ENCODE measurements at regions not wholly inside any gene's neighbourhood (a gene's known extent, or its start where the extent isn't known, plus 50 kb on each side); places are given as distances from the start of the nearest gene placed in this dataset.
A peak's percentile ranks its signal among the peaks of the same experiment; 100 is the strongest.
"Not testable (repeated sequence)": the region's sequence is repeated elsewhere in the genome, so short reads cannot be mapped to it uniquely, and the experiment has no call there.

DNA sequence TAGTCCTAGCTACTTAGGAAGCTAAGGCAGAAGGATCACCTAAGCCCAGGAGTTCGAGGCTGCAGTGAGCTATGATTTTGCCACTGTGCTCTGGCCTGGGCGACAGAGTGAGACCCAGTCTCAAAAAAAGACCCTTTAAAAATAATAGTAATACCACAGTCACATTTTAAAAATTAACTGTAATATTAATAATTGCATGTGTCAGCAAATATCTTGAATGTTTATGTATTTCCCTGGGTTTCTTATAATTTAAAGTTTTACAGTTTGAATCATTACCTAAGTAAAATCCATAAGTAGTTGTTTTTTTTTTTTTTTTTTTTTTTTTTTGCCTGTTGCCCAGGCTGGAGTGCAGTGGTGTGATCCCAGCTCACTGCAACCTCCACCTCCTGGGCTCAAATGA, 69.2 kb downstream of the LYZL2 start:
- no peak for DNase-seq

DNA sequence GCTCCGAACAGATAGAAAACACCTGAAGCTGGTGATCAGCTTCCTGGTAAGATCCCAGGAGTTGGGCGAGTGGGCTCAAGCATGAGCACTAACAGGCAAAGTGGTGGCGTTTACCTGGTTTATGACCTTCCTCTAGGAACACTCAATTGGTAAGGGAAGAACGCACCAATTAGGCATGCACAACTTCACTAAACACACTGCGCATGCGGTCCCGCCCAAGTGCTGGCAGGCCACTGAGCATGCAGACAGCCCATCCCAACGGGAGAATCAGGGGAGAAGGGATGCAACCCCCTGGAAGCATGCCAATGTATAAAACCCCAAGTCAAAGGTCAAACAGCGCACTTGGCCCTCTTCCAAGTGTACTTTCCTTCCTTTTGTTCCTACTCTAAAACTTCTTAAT, 70.4 kb downstream of the LYZL2 start:
- DNase-seq = no peak

DNA sequence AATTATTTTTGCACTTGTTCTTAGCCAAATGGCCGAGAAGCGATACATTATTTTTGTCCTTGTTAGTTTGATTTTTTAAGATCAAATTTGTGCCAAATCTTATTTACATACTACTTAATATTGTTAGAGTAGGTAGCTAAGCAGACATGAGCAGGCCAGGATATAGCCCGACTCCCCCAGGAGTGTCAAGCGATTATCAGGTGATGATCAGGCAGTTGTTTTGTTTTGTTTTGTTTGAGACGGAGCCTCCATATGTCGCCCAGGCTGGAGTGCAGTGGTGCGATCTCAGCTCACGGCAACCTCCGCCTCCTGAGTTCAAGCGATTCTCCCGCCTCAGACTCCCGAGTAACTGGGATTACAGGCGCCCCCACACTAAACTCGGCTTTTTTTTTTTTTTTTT, 71.1 kb downstream of the LYZL2 start:
- no peak for DNase-seq

DNA sequence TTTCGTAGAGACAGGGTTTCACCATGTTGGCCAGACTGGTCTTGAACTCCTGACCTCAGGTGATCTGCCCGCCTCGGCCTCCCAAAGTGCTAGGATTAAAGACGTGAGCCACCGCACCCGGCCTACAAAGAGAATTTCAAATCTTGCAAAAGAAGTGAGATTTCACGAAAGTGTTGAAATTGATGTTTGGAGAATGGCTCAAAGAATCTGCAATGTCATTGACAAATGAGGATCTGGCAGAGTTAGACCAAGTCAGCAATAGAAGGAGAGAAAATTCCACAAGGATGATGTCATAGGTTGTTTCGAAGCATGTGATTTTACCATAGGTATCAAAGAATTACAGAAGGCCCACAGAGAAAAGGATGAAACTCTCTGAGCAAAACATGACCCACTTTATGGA, 71.7 kb downstream of the LYZL2 start:
- no peak for DNase-seq

DNA sequence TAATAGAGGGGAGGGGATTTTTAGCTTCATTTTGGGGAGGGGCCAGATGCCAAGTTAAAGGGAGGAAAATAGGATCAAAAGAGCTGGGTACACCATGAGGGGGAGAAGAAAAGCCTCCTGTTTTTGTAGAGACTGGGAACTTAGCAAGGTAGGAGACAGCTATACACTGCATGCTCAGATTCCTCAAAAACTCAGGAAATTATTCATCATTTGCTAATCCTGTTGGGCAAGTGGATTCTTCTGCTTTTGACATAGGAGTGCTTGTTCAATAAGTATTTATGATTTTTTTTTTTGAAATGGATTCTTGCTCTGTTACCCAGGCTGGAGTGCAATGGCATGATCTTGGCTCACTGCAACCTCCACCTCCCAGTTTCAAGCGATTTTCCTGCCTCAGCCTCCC, 73.4 kb downstream of the LYZL2 start:
- no peak for DNase-seq

DNA sequence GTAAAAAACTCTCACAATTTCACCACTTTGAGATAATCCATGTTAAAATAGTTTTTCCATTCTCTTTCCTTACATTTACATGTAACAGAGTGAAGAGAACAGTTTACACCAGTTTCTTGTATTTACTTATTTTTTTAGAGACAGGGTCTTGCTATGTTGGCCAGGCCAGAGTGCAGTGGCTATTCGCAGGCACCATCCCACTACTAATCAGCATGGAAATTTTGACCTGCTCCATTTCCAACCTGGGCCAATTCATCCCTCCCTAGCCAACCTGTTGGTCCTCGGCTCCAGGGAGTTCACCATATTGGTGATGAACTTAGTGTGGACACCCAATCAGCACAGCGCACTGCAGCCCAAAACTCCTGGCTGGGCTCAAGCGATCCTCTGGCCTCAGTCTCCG, 74.1 kb downstream of the LYZL2 start:
- DNase-seq = no peak

DNA sequence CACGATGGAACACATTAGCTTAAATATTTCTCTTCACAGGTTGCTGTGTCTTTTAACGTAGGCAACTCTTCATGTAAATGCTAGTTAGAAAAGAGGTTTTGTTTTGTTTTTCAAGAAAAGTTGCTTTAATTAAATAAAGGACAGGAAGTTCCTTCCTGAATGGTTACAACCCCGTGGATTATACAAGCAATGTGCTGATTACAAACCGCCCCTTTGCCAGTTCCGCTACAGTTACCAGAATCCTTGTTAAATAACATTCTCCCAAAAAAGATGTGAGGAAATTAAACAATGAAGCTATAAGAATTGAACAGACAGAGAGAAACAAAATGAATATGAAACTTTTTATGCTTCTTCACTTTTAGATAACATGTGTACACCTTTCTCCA, 75.1 kb downstream of the LYZL2 start:
- no peak for DNase-seq

DNA sequence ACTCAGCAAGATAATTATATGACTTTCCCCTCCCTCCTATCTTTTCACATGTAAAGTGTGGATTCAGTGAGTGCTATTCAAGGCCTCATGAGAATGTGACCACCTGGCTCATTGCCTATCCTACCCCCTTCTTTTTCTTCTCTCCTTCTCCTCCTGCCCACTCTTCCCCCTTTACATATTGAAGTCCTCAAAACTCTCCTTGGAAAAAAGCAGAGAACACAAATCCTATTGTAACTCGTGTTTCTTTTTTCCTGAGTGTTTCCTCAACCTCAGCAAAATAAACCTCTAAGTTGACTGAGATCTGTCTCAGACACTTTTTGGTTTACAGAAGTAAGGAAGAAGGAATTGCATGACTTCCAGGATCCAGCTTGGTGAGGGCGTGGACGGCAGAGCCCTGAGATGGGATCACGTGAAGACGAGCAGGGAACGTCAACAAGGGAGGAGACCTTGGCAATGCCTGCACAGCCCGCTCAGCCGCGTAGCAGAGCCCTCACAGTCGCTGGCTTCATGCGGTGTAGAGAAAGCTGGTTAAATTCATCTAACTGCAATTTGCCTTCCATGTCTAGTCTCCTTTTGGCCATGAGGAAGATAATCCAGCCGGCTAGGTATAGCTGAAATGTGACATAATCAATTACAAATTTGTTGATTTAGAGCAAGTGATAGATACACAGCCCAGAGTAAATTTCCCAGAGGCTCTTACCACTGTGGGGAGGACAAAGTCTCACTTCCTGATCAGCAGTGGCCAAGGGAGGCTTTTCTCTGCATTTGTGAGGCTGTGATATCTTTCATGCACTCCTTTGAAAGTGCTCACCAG, 75.7 kb downstream of the LYZL2 start:
- peak in 1 of 2 experiments; percentile 30 for DNase-seq

DNA sequence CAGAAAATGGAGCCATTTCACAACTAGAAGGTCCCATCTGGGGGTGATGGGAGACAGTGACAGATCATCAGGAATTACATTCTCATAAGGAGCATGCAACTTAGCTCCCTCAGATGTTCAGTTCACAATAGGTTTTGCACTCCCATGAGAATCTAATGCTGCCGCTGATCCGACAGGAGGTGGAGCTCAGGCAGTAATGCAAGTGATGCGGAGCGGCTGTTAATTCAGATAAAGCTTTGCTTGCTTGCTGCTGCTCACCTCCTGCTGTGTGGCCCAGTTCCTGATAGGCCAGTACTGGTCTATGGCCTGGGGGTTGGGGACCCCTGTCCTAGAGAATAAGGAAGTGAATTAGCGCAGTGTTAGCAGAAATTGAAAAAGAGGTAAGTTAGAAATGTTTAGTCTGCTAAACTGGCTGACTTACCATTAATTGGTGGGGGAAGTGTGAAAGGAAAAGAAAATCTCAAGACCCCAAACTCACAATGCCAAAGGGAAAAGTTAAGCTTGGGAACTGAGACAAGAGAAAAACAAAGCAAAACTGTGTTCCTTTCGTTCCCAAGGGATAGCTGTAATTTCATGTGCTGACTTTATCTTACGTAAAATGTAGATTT, 76.4 kb downstream of the LYZL2 start:
- DNase-seq = no peak

DNA sequence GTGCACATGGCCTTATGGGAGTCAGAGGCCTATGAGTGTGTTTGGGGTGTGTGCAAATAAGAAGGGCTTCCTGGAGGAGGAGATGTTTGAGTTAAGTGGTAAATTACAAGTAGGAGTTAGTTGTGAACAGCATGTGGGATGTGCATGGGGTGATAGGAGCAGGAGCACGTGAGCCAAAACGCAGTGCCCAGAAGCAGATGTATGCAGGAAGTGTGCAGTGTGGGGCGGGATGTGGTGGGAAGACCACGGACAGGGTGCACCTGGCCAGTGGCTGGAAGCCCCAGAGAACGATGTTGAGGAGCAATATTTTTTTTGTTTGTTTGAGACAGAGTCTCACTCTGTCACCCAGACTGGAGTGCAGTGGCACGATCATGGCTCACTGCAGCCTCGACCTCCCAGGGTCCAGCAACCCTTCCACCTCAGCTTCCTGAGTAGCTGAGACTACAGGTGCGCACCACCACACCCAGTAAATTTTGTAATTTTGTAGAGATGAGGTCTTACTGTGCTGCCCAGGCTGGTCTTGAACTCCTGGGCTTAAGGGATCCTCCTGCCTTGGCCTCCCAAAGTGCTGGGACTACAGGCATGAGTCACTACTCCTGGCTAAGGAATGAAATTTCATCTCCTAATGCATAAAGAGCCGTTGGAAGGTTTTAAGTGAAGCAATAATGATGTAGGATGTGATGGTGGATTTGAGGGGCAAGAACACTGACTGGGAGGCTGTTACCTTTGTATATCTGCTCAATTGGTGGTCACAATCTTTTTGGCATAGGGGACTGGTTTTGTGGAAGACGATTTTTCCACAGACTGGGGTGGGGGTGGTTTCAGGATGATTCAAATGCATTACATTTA, 78.4 kb downstream of the LYZL2 start:
- DNase-seq = no peak

DNA sequence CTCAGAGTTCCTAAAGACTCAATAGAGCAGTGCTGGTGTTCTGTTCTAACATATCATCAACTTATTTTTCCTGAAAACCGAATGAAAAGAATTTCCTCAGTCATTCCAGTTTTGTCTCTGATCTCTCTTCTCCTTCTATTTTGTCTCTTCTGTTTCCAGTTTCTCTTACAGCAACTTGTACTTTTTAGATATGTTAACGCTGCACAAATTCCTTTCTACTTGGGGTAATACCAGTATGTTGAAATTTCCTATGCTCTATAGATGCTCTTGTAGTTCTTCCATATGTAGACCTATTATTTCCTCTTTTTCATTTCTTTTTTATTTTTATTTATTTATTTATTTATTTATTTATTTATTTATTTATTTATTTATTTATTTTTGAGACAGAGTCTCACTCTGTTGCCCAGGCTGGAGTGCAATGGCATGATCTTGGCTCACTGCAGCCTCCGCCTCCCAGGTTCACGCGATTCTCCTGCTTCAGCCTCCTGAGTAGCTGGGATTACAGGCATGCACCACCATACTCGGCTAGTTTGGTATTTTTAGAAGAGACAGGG, 80.3 kb downstream of the LYZL2 start:
- not testable (repeated sequence) for DNase-seq

DNA sequence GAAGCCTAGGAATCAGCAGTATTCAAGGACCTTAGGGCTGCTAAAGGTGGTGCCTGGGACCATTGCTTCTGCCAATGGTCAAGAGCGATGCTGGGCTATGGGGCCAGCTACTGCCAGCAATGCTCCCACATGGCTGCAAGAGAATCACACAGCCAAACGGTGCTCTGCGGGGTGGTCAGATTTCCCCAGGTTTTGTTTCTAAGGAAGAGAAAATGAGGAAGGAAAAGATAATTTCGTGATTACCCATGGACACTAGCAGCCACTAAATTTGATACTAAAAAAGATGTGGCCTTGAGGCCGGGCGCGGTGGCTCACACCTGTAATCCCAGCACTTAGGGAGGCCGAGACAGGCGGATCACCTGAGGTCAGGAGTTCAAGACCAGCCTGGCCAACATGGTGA, 83.0 kb downstream of the LYZL2 start:
- DNase-seq = no peak

DNA sequence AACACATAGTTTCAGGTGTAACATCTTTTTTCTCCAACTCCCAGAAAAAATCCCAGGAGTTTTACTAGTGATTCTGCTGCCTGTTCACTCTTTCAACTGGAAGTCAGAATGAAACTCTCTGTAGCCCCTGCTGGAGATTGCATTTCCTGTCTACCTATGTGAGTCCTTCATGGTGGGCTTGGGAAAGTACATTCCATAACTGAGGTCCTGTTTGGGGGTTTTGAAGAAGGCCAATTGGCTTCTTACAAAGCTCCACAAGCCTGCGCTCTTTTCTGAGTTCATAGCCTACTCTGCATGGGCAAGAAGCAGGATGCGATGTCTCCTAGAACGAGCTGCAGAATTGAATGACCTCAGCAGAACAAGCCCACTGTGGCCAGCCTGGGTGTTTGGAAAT, 86.7 kb downstream of the LYZL2 start:
- no peak for DNase-seq

DNA sequence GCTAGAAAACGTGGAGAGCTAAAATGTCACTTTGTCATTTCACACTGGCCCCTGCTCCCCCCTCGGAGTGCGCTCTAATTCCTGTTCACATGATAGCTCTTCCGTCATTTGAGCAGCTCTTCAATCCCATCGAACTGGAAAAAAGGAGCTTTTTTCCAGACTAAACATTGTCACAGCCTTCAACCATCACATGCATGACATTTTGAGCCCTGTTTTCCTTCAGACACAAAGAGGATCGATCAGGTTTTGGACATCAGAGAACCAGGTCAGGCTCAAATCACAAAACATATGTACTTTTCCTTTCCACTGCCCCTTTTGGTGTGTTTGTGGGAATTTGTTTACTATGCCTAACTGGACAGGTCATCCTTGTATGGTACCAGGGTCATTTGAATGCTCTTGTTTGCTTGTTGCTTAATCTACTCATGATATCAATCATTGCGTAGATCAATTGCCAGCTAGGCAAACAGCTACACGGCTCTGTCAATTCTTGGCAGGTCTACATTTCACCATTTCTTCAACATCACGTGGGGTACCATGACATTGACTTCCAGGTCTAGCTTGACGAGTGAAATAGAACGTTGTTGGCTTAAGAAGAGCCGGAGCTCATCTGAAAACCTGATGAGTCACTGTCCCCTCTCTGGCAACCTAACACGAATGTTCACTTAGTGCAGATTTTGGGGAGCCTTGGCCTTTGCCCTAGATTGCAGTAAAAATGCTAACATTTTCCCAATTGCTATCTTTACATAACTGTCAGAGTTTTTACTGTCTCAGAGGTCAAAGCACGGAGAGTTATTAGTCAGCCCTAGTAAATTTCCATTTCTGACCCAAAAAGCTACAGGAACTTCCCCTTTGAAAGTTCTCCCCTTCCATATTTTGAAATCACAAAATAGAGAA, 87.3 kb downstream of the LYZL2 start:
- DNase-seq = no peak

DNA sequence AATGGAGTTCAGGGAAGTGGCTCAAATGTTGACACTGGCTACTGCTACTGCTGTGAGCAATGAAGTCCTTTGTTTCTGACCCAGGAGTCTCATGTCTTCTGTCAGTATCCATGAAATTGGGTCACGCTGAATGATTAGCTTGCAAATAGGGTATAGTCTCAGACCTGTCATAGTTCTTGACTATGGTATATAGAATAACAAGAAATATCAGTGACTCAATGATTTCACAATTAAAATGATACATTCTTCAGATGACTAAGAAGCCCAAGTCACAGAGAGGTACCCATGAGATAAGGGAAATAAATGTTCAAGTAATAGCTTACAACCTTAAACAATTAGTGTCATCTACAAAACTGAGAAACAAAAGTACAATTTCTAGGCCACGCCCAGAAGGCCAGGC, 89.3 kb downstream of the LYZL2 start:
- no peak for DNase-seq

DNA sequence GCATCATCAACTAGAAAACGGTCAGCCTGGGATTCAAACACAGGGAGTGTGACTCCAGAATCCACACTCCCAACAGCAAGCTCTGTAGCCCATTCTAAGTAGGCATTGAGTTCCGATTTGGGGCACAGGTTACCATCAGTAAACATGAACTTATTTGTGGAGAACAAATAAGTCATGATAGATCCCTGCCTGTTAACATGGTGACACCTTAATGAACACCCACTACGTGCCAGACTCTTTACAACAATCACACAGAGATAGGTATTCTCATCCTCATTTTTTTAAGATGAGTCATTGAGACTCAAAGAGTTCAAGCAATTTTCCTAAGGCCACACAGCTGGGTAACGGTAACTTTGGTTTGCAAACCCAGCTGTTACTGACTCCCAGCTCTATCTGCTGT, 91.5 kb downstream of the LYZL2 start:
- no peak for DNase-seq

DNA sequence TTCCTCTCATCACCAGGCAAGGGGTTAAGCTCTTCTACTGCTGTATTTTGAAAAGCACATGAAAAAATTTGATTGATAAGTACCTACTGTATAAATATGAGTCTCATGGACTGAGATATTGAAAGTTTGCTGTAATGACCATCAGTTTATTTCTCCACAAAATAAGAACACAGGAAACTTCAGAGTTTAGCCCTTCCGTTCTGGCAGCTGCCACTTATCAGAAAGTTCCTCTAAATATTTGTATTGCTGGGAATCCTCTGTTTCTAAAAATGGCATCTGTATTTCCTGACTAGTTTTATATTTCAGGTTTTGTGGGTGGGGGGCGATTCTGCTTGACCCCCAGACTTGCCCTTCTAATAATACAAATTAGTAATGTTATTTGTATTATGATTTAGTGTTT, 92.0 kb downstream of the LYZL2 start:
- DNase-seq = no peak

DNA sequence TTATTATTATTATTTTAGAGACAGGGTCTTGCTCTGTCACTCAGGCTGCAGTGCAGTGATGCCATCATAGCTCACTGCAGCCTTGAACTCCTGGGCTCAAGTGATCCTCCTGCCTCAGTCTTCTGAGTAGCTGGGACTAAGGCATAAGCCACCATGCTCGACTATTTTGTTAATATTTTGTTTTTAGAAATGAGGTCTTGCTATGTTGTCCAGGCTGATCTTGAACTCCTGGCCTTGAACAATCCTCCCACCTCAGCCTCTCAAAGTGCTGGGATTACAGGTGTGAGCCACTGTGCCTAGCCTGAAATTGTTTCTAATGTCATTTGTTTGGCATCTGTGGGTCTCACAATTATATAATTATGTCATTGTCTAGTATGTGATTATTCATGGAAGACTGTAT, 92.4 kb downstream of the LYZL2 start:
- DNase-seq = not testable (repeated sequence)

DNA sequence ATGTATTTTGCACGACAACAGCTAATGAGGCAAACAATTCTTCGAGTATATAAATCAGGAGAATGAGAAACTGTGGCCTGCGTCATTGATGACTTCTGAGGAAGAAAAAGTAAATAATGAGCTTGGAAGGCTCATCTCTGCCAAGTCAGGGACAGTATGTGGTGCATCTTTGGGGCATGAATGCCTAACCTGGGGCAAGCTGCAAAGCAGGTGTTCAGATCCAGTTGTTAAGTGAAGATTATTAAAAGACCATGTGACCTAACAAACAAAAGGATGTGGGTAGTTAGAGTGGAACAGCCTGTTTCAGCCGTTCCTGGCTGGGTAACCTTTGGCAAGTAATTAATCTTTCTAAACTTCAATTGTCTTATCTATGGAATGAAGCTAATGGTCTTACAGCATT, 93.0 kb downstream of the LYZL2 start:
- DNase-seq = no peak

DNA sequence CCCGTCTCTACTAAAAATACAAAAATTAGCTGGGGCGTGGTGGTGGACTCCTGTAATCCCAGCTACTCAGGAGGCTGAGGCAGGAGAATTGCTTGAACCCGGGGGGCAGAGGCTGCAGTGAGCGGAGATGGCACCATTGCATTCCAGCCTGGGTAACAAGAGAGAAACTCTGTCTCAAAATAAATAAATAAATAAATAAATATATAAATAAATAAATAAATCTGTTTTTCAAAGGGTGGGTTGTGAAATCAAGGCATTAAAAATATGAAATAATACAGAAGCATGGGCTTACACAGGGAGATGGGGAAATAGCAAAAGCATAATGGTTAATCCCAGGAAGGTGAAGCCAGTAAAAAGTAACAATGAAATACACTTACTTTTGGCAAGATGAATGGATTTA, 93.9 kb downstream of the LYZL2 start:
- DNase-seq = no peak

DNA sequence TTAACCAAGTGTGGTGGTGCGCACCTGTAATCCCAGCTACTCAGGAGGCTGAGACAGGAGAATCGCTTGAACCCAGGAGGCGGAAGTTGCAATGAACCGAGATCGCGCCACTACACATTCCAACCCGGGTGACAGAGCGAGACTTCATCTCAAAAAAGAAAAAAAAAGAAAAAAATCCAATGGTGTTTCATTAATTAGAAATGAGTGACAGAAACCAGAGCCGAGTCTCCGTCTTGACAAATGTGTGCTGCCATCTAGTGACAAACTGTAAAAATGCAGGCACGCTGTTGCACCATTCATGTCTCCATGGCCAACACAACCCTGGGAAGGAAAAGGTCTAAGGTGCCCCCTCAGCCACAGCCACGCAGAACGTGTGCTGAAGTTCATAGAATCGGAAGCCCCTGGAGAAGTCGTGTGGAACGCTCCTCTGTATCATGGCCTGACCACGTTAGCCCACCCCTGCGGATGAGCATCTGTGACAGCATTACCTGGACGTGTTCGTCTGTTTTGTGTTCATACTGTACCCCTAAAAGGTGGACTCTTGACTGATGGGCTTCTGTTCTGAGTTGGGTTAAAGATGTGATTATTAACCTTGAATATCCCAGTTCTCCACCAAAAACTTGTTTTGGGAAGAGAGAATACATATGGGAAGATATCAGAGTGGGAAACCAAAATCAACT, 94.9 kb downstream of the LYZL2 start:
- DNase-seq = peak in 1 of 2 experiments; percentile 61

Data from NCI-H526 (cell line).